Activated naive CD8-positive, alpha-beta T cell treated with anti-CD3 and anti-CD28 coated beads, Interleukin-2, amount 10 ng/mL, durations not matched to agents 7 days and 5 days (primary cell): ENCODE measurements at regions not wholly inside any gene's neighbourhood (a gene's known extent, or its start where the extent isn't known, plus 50 kb on each side); places are given as distances from the start of the nearest gene placed in this dataset.

Experiments
- ATAC-seq: fragments of 150-1000 bp; cut with Tn5 transposase; one replicate; pipeline ENCODE4 v1.10.0; 2021; ENCODE audit warnings: low read depth, moderate library complexity
- POLR2A ChIA-PET: fragments of 350-600 bp; sonication (Branson Sonifier 250); formaldehyde crosslinking; loops from one replicate; lab custom pipeline; 2021; ENCODE audit warnings: antibody characterized with exemption; lab: Charles Lee
- DNase-seq: peaks from one replicate; pipeline ENCODE4 v3.0.0; 2021
- H3K27ac Mint-ChIP-seq: one replicate; pipeline ENCODE4 v1.8.0; 2022; ENCODE audit warnings: mild to moderate bottlenecking, mixed read lengths
- H3K27me3 Mint-ChIP-seq: one replicate; pipeline ENCODE4 v1.8.0; 2022; ENCODE audit warnings: mild to moderate bottlenecking, moderate library complexity, mixed read lengths
- H3K36me3 Mint-ChIP-seq: one replicate; pipeline ENCODE4 v1.8.0; 2021; ENCODE audit warnings: mild to moderate bottlenecking, mixed read lengths
- H3K4me1 Mint-ChIP-seq: one replicate; pipeline ENCODE4 v1.8.0; 2021; ENCODE audit warnings: mixed read lengths
- H3K4me3 Mint-ChIP-seq: one replicate; pipeline ENCODE4 v1.8.0; 2022; ENCODE audit warnings: mild to moderate bottlenecking, moderate library complexity, mixed read lengths
- H3K9me3 Mint-ChIP-seq: one replicate; pipeline ENCODE4 v1.8.0; 2021; ENCODE audit warnings: mixed read lengths

GRCh38 chr4:74670583-74670982 is 123.7 kb downstream of the BTC start:
- Mint-ChIP-seq H3K4me1 (peaks cover 2% of the 10 kb centered on the region), H3K4me3 (no peak overlapping the region), H3K27ac (no peak overlapping the region), H3K9me3 (no peaks in the 10 kb centered on the region), H3K27me3 (peaks cover 10% of the 10 kb centered on the region), H3K36me3 (no peaks in the 10 kb centered on the region)
- DNase-seq (no peak), ATAC-seq (no peak)
- POLR2A ChIA-PET = no interaction called here

- DNase-seq (no peak), ATAC-seq (no peak)
- Mint-ChIP-seq H3K27ac (no peak overlapping the region), H3K36me3 (no peaks in the 10 kb centered on the region), H3K4me3 (no peak overlapping the region), H3K27me3 (peaks cover 10% of the 10 kb centered on the region), H3K4me1 (peaks cover 3% of the 10 kb centered on the region), H3K9me3 (no peaks in the 10 kb centered on the region)
- POLR2A ChIA-PET = no interaction called here
Observed at GRCh38 chr4:74671080-74671698, 123.1 kb downstream of the BTC start.

- H3K36me3 Mint-ChIP-seq = no peaks in the 10 kb centered on the region
- H3K27ac Mint-ChIP-seq = no peak overlapping the region
Observed at GRCh38 chr4:74674750-74675149, 119.6 kb downstream of the BTC start.

GRCh38 chr4:74675673-74676279 is 118.5 kb downstream of the BTC start:
- Mint-ChIP-seq H3K4me3 (no peak overlapping the region), H3K27ac (no peak overlapping the region), H3K27me3 (peaks cover 27% of the 10 kb centered on the region), H3K36me3 (no peaks in the 10 kb centered on the region), H3K9me3 (no peaks in the 10 kb centered on the region), H3K4me1 (peaks cover 3% of the 10 kb centered on the region)
- ATAC-seq (no peak), DNase-seq (no peak)
- POLR2A ChIA-PET = no interaction called here

More at GRCh38 chr4:74674750-74675149, 119.6 kb downstream of the BTC start:
- POLR2A ChIA-PET = interaction anchor here (0.6 kb wide), 1 partner anchor 312 kb away, joined by 3 read pairs; no protein-coding TSS in a partner anchor
- Mint-ChIP-seq H3K4me3 (no peak overlapping the region), H3K27me3 (peaks cover 23% of the 10 kb centered on the region), H3K4me1 (peaks cover 3% of the 10 kb centered on the region), H3K9me3 (no peaks in the 10 kb centered on the region)
- no peak for DNase-seq
- no peak for ATAC-seq

GRCh38 chr4:74682567-74683359 is 111.6 kb downstream of the BTC start:
- H3K27me3 Mint-ChIP-seq = peaks cover 29% of the 10 kb centered on the region
- no peak overlapping the region for H3K4me3 Mint-ChIP-seq
- POLR2A ChIA-PET = no interaction called here
- H3K4me1 Mint-ChIP-seq = no peaks in the 10 kb centered on the region
- no peak overlapping the region for H3K27ac Mint-ChIP-seq
- DNase-seq = no peak
- no peaks in the 10 kb centered on the region for H3K36me3 Mint-ChIP-seq
- no peak for ATAC-seq
- H3K9me3 Mint-ChIP-seq = no peaks in the 10 kb centered on the region

GRCh38 chr4:74692972-74693371 is 101.4 kb downstream of the BTC start:
- POLR2A ChIA-PET = no interaction called here
- Mint-ChIP-seq H3K36me3 (no peaks in the 10 kb centered on the region), H3K4me1 (no peaks in the 10 kb centered on the region), H3K27ac (no peak overlapping the region), H3K9me3 (no peaks in the 10 kb centered on the region), H3K4me3 (no peak overlapping the region), H3K27me3 (peaks cover 15% of the 10 kb centered on the region)
- ATAC-seq = no peak
- no peak for DNase-seq
